Vagina (tissue), 2 donors: ENCODE measurements at regions not wholly inside any gene's neighbourhood (a gene's known extent, or its start where the extent isn't known, plus 50 kb on each side); places are given as distances from the start of the nearest gene placed in this dataset.

Experiments used
- CTCF ChIP-seq, 3 experiments: fragments of 450-650 bp in 2 of 3; fragments of 200-600 bp in 1 of 3; sonication (generic) in 1 of 3; IDR thresholded peaks; one replicate each; pipeline ENCODE4 v1.5.1; 2017 to 2019; ENCODE audit warnings: antibody characterized with exemption in 3 of 3, mild to moderate bottlenecking in 2 of 3, moderate library complexity in 2 of 3
- POLR2A ChIP-seq, 2 donors: fragments of 450-650 bp; IDR thresholded peaks; one replicate each; pipeline ENCODE4 v1.6.1; 2017; ENCODE audit warnings: antibody characterized with exemption in 2 of 2, mild to moderate bottlenecking in 2 of 2, moderate library complexity in 2 of 2

- TF ChIP-seq POLR2A (IDR thresholded peaks at IDR 0.05) = no peak
- no peak for TF ChIP-seq CTCF (IDR thresholded peaks at IDR 0.05)
These were observed 655.4 kb downstream of the RWDD3 start for GRCh38 chr1:95889400-95889799.
